T-helper 2 cell treated with Interferon-gamma antibody and Interleukin-4, amounts not matched to agents 5 μg/mL and 100 μg/mL, for 36 hours (primary cell): ENCODE measurements at regions not wholly inside any gene's neighbourhood (a gene's known extent, or its start where the extent isn't known, plus 50 kb on each side); places are given as distances from the start of the nearest gene placed in this dataset.

Source experiments
- DNase-seq: peaks from one replicate; pipeline ENCODE4 v3.0.0; 2021; ENCODE audit warnings: low spot score
- H3K27ac Mint-ChIP-seq: one replicate; pipeline ENCODE4 v1.8.0; 2021; ENCODE audit warnings: mild to moderate bottlenecking, mixed read lengths
- H3K27me3 Mint-ChIP-seq: one replicate; pipeline ENCODE4 v1.8.0; 2021; ENCODE audit warnings: low read depth, mixed read lengths
- H3K36me3 Mint-ChIP-seq: one replicate; pipeline ENCODE4 v1.8.0; 2021; ENCODE audit warnings: low read depth, mixed read lengths
- H3K4me1 Mint-ChIP-seq: one replicate; pipeline ENCODE4 v1.8.0; 2021; ENCODE audit warnings: low read depth, mixed read lengths
- H3K4me3 Mint-ChIP-seq: one replicate; pipeline ENCODE4 v1.8.0; 2022; ENCODE audit warnings: mild to moderate bottlenecking, moderate library complexity, mixed read lengths
- H3K9me3 Mint-ChIP-seq: one replicate; pipeline ENCODE4 v1.8.0; 2021; ENCODE audit warnings: mixed read lengths

GRCh38 chr6:133187657-133188453 is 53.3 kb upstream of the EYA4 start:
- Mint-ChIP-seq H3K27me3 (peaks cover 3% of the 10 kb centered on the region), H3K9me3 (no peaks in the 10 kb centered on the region), H3K36me3 (no peaks in the 10 kb centered on the region), H3K4me3 (no peak overlapping the region), H3K27ac (no peak overlapping the region), H3K4me1 (no peaks in the 10 kb centered on the region)
- DNase-seq = no peak

- Mint-ChIP-seq H3K36me3 (no peaks in the 10 kb centered on the region), H3K4me1 (no peaks in the 10 kb centered on the region), H3K4me3 (no peak overlapping the region), H3K27ac (no peak overlapping the region), H3K9me3 (no peaks in the 10 kb centered on the region), H3K27me3 (peaks cover 3% of the 10 kb centered on the region)
- no peak for DNase-seq
Observed at GRCh38 chr6:133190912-133191311, 50.2 kb upstream of the EYA4 start.

- Mint-ChIP-seq H3K4me3 (no peak overlapping the region), H3K36me3 (no peaks in the 10 kb centered on the region), H3K27ac (no peak overlapping the region), H3K27me3 (peaks cover 3% of the 10 kb centered on the region), H3K9me3 (no peaks in the 10 kb centered on the region), H3K4me1 (no peaks in the 10 kb centered on the region)
- no peak for DNase-seq
Observed at GRCh38 chr6:133191323-133191722, 49.8 kb upstream of the EYA4 start.
